EH (cell line): ENCODE measurements at regions not wholly inside any gene's neighbourhood (a gene's known extent, or its start where the extent isn't known, plus 50 kb on each side); places are given as distances from the start of the nearest gene placed in this dataset.

Source experiments
- DNase-seq: peaks from one replicate; pipeline ENCODE4 v3.0.0-alpha.2; 2015; ENCODE audit warnings: low read depth

DNA sequence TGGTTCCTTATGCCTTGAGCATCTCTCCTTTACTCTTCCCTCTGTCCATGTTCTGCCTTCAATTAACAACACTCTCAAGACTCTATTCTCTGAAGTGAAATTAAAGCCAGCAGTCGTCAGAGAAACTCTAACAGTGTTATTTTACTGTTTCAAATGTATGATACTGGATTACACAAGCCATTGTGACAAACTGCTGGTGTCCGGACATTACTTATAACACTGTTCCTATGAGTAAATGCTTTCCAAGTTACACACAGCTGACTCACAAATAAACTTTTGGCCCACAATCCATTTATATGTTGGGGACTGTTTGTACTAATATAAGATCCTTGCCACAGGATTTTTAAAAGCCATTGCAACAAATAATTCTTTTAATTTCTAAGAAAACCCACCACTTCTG is 63.2 kb upstream of the GHR start:
- DNase-seq, result peak; percentile 13

DNA sequence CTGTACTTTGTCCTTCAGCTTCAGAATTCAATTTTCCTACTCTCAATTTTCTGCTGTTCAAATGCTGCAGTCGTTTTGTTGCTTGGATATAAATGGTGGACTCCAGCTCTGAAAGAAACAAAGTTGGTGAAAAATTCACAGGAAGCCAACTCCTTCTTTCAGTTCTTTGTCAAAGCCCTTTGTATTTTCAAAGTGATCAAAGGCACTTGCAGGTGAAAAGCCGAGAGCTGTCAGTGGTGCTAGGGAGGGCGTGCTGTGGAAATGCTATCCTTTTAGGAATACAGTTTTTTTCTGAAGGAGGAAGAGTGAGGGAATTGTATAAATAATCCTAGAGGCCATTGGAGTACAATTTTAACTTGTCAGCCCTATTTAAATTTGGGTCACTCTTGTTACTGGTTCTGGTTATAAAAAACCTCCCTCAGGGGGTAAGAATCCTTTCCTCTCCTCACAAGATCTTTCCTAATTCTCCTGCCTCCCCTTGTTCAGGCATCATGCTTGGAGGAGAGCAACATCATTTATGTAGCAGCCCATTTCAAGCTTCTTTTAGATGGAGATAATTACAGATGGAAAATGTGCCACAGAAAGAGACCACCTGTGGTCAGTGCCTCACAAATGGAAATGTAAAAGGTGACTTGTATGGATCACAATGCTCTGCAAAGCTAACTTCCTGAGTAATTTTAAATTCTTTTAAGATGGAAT is 62.5 kb upstream of the GHR start:
- DNase-seq, result no peak

DNA sequence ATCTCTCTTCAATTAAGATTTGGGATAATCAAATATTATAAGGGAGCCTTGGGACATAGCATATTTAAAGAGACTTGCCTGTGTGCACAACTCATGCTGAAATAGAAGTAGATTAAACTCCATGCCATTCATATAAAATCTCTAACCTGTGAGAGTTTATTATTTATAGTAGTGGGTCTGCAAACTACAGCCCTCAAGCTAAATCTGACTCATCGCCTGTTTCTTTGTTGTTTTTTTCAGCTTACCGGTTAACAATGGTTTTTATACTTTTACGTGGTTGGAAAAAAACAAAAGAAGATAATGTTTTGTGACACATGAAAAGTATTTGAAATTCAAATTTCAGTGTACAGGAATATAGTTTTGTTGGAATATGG is 61.9 kb upstream of the GHR start:
- no peak for DNase-seq

DNA sequence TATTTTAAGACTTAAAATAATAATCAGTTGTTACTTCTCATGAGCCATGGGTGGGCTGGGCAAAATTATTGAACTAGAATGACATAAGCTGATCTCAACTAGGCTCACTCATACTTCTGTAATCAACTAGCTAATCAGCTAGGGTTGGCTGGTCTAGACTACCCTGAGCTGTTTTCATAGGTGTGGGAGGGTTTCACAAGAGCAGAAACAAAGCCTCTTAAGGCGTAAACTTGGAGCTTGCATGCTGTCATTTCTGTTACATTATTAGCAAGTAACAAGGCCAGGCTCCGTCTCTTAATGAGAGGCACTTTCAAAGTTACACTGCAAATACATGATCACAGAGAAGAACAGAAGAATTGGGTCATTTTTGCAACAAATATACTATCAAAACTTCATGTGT is 57.2 kb upstream of the GHR start:
- DNase-seq, result no peak
